Tibial nerve (tissue), 4 donors: ENCODE measurements at regions not wholly inside any gene's neighbourhood (a gene's known extent, or its start where the extent isn't known, plus 50 kb on each side); places are given as distances from the start of the nearest gene placed in this dataset.

Source experiments
- DNase-seq, 2 donors: peaks; one replicate each; pipeline ENCODE4 v3.0.0-alpha.2; 2019; ENCODE audit warnings: low spot score in 2 of 2
- H3K27ac ChIP-seq, 4 donors: fragments of 200-600 bp; sonication (generic) in 3 of 4; one replicate each; pipeline ENCODE4 v1.5.1; 2017 to 2019; ENCODE audit warnings: mild to moderate bottlenecking in 1 of 4
- H3K27me3 ChIP-seq, 2 donors: fragments of 200-600 bp; sonication (generic) in 1 of 2; one replicate each; pipeline versions ENCODE4 v1.5.1 to v1.6.0; 2017 to 2019
- H3K36me3 ChIP-seq, 3 donors: fragments of 200-600 bp; sonication (generic); one replicate each; pipeline ENCODE4 v1.5.1; 2018 to 2019
- H3K4me1 ChIP-seq, 4 donors: fragments of 200-600 bp; sonication (generic) in 3 of 4; one replicate each; pipeline ENCODE4 v1.5.1; 2017 to 2019
- H3K4me3 ChIP-seq, 4 donors: fragments of 200-600 bp; sonication (generic) in 3 of 4; one replicate each; pipeline ENCODE4 v1.5.1; 2017 to 2019; ENCODE audit warnings: mild to moderate bottlenecking in 1 of 4, moderate library complexity in 1 of 4
- H3K9me3 ChIP-seq, 4 donors: fragments of 200-600 bp; sonication (generic) in 3 of 4; one replicate each; pipeline ENCODE4 v1.5.1; 2017 to 2019
- CTCF ChIP-seq, 5 experiments: fragments of 200-600 bp in 3 of 5; fragments of 450-650 bp in 2 of 5; sonication (generic) in 3 of 5; IDR thresholded peaks; one replicate each; pipeline ENCODE4 v1.5.1; 2016 to 2019; ENCODE audit warnings: antibody characterized with exemption in 5 of 5, mild to moderate bottlenecking in 3 of 5, moderate library complexity in 2 of 5
- EP300 ChIP-seq, 2 donors: sonication (generic); formaldehyde crosslinking; IDR thresholded peaks; one replicate each; pipeline ENCODE4 v1.6.1; 2017; ENCODE audit warnings: antibody characterized with exemption in 2 of 2, mild to moderate bottlenecking in 1 of 2
- POLR2A ChIP-seq, 2 donors: fragments of 450-650 bp; IDR thresholded peaks; one replicate each; pipeline ENCODE4 v1.6.1; 2017; ENCODE audit warnings: antibody characterized with exemption in 2 of 2, mild to moderate bottlenecking in 2 of 2, moderate library complexity in 2 of 2
- WGBS, 2 donors: methylation state at CpG; one replicate each; pipeline ENCODE4 v1.1.5; 2018; 5-methylcytosine and 5-hydroxymethylcytosine counted together

DNA sequence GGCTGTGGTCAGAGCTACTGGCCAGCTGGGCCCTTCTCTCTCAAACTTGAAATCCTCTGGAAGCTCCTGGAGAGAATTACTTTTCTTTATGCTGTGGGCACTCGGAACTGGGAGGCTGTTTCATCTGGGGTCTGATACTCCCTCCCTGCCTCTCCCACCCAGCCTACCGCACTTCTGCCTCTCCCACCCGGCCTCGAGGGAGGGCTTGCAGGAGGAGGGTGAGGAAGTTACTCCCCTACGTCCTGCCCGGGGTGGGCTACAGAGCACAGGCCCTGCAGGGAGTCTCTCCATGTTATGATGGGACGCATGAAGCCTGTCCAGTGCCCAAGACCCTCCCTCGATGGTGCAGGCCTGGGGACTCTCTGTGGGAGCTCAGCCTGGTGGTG, 584.6 kb upstream of the MKI67 start:
- no peak for DNase-seq
- TF ChIP-seq CTCF (IDR thresholded peaks at IDR 0.05) (no peak), EP300 (IDR thresholded peaks at IDR 0.05) (no peak), POLR2A (IDR thresholded peaks at IDR 0.05) (no peak)
- Histone ChIP-seq H3K27ac (no peak overlapping the region), H3K27me3 (no peaks in the 10 kb centered on the region), H3K9me3 (peaks cover 0 to 2% (median 0%) of the 10 kb centered on the region in 4 donors), H3K4me3 (no peak overlapping the region), H3K4me1 (no peaks in the 10 kb centered on the region), H3K36me3 (no peaks in the 10 kb centered on the region)
- 66 to 78% methylated on average over 8 of the region's 8 CpGs for WGBS, 2 donors

DNA sequence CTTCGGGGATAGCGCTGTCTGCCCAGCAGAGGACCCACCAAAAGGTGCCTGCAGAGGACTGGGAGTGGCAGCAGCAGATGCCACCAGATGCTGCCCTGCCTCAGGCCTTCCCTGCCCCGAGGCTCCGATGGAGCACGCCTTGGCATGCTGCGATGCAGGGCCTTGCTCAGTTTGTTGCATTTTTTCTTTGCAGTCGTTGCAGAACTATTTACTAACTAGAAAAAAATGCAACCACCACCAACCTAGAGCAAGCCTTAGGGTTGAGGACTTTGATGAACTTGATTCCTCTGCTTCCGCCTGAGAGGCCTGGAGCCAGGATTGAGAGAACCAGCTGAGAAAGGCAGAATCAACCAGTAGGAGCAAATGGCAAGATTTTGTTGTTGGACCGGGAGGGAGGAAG, 585.6 kb upstream of the MKI67 start:
- 86 to 90% methylated on average over 9 of the region's 9 CpGs for WGBS, 2 donors
- H3K4me3 ChIP-seq: no peak overlapping the region
- DNase-seq: no peak
- H3K4me1 ChIP-seq: no peaks in the 10 kb centered on the region
- no peaks in the 10 kb centered on the region for H3K36me3 ChIP-seq
- no peaks in the 10 kb centered on the region for H3K27me3 ChIP-seq
- H3K27ac ChIP-seq: no peak overlapping the region
- TF ChIP-seq CTCF (IDR thresholded peaks at IDR 0.05): no peak
- TF ChIP-seq POLR2A (IDR thresholded peaks at IDR 0.05): no peak
- no peak for TF ChIP-seq EP300 (IDR thresholded peaks at IDR 0.05)
- peaks cover 0 to 2% (median 0%) of the 10 kb centered on the region in 4 donors for H3K9me3 ChIP-seq

GRCh38 chr10:128712661-128713400, 586.6 kb upstream of the MKI67 start:
- Histone ChIP-seq H3K27ac (no peak overlapping the region), H3K27me3 (no peaks in the 10 kb centered on the region), H3K9me3 (no peaks in the 10 kb centered on the region), H3K36me3 (no peaks in the 10 kb centered on the region), H3K4me1 (no peaks in the 10 kb centered on the region), H3K4me3 (no peak overlapping the region)
- no peak for DNase-seq
- TF ChIP-seq POLR2A (IDR thresholded peaks at IDR 0.05) (no peak), EP300 (IDR thresholded peaks at IDR 0.05) (no peak), CTCF (IDR thresholded peaks at IDR 0.05) (no peak)
- 90 to 92% methylated on average over 18 of the region's 18 CpGs for WGBS, 2 donors

GRCh38 chr10:128713471-128713870, 587.2 kb upstream of the MKI67 start:
- Histone ChIP-seq H3K36me3 (no peaks in the 10 kb centered on the region), H3K4me3 (no peak overlapping the region), H3K4me1 (no peaks in the 10 kb centered on the region), H3K9me3 (no peaks in the 10 kb centered on the region), H3K27ac (no peak overlapping the region), H3K27me3 (no peaks in the 10 kb centered on the region)
- WGBS, 2 donors: 63 to 73% methylated on average over 5 of the region's 5 CpGs
- TF ChIP-seq CTCF (IDR thresholded peaks at IDR 0.05) (no peak), POLR2A (IDR thresholded peaks at IDR 0.05) (no peak), EP300 (IDR thresholded peaks at IDR 0.05) (no peak)
- DNase-seq: no peak

- no peaks in the 10 kb centered on the region for H3K27me3 ChIP-seq
- no peak for TF ChIP-seq POLR2A (IDR thresholded peaks at IDR 0.05)
- no peak for TF ChIP-seq EP300 (IDR thresholded peaks at IDR 0.05)
- no peak for TF ChIP-seq CTCF (IDR thresholded peaks at IDR 0.05)
- DNase-seq: no peak
- 67 to 72% methylated on average over 6 of the region's 6 CpGs for WGBS, 2 donors
- no peaks in the 10 kb centered on the region for H3K9me3 ChIP-seq
- H3K36me3 ChIP-seq: no peaks in the 10 kb centered on the region
- no peak overlapping the region for H3K27ac ChIP-seq
- no peaks in the 10 kb centered on the region for H3K4me1 ChIP-seq
- no peak overlapping the region for H3K4me3 ChIP-seq
These were observed 587.8 kb upstream of the MKI67 start for GRCh38 chr10:128713874-128714570.
